ENCODE measurements at regions not wholly inside any gene's neighbourhood (a gene's known extent, or its start where the extent isn't known, plus 50 kb on each side); places are given as distances from the start of the nearest gene placed in this dataset.

GRCh38 chr1:5661196-5662085 lies 330.8 kb downstream of the NPHP4 start:
- no peak for FAIRE-seq
- Histone ChIP-seq H3K36me3 (ENCODE audit: control insufficient read depth in 2 of 3, insufficient read depth in 3 of 3, low read length in 3 of 3) (no peaks in the 10 kb centered on the region), H3K27me3 (ENCODE audit: control insufficient read depth, insufficient read depth, low read length) (no peaks in the 10 kb centered on the region), H3K9me3 (ENCODE audit: control insufficient read depth in 2 of 3, insufficient read depth in 1 of 3, low read length in 3 of 3) (no peaks in the 10 kb centered on the region), H3K9ac (ENCODE audit: low read length in 3 of 3) (no peak overlapping the region), H3K4me3 (ENCODE audit: low read length in 3 of 3) (no peak overlapping the region), H3K27ac (ENCODE audit: low read depth in 2 of 2, low read length in 2 of 2) (no peak overlapping the region), H3K4me1 (ENCODE audit: control insufficient read depth in 2 of 3, insufficient read depth in 2 of 3, low read depth in 1 of 3, low read length in 3 of 3) (no peaks in the 10 kb centered on the region)
- no peak for DNase-seq
- intact Hi-C loops (cut with DNase I), result no loop called here
- no peak for TF ChIP-seq CTCF (IDR thresholded peaks at IDR 0.05; ENCODE audit: borderline replicate concordance, extremely low read depth, insufficient read depth)

GRCh38 chr1:5660141-5660935 lies 331.9 kb downstream of the NPHP4 start:
- H3K9ac ChIP-seq (ENCODE audit: low read length in 3 of 3), result no peak overlapping the region
- no peaks in the 10 kb centered on the region for H3K9me3 ChIP-seq (ENCODE audit: control insufficient read depth in 2 of 3, insufficient read depth in 1 of 3, low read length in 3 of 3)
- no peak overlapping the region for H3K27ac ChIP-seq (ENCODE audit: low read depth in 2 of 2, low read length in 2 of 2)
- H3K27me3 ChIP-seq (ENCODE audit: control insufficient read depth, insufficient read depth, low read length), result no peaks in the 10 kb centered on the region
- no peak for FAIRE-seq
- intact Hi-C loops (cut with DNase I), result no loop called here
- no peaks in the 10 kb centered on the region for H3K36me3 ChIP-seq (ENCODE audit: control insufficient read depth in 2 of 3, insufficient read depth in 3 of 3, low read length in 3 of 3)
- no peak overlapping the region for H3K4me3 ChIP-seq (ENCODE audit: low read length in 3 of 3)
- H3K4me1 ChIP-seq (ENCODE audit: control insufficient read depth in 2 of 3, insufficient read depth in 2 of 3, low read depth in 1 of 3, low read length in 3 of 3), result no peaks in the 10 kb centered on the region
- DNase-seq, result no peak
- TF ChIP-seq CTCF (IDR thresholded peaks at IDR 0.05; ENCODE audit: borderline replicate concordance, extremely low read depth, insufficient read depth), result no peak

GRCh38 chr1:5659606-5660005 lies 332.6 kb downstream of the NPHP4 start:
- no peak for DNase-seq

More at GRCh38 chr1:5659606-5660005, 332.6 kb downstream of the NPHP4 start:
- no peaks in the 10 kb centered on the region for H3K4me1 ChIP-seq (ENCODE audit: control insufficient read depth in 2 of 3, insufficient read depth in 2 of 3, low read depth in 1 of 3, low read length in 3 of 3)
- H3K27ac ChIP-seq (ENCODE audit: low read depth in 2 of 2, low read length in 2 of 2), result no peak overlapping the region
- no peak for FAIRE-seq
- H3K9ac ChIP-seq (ENCODE audit: low read length in 3 of 3), result no peak overlapping the region
- intact Hi-C loops (cut with DNase I), result no loop called here
- H3K36me3 ChIP-seq (ENCODE audit: control insufficient read depth in 2 of 3, insufficient read depth in 3 of 3, low read length in 3 of 3), result no peaks in the 10 kb centered on the region
- no peaks in the 10 kb centered on the region for H3K9me3 ChIP-seq (ENCODE audit: control insufficient read depth in 2 of 3, insufficient read depth in 1 of 3, low read length in 3 of 3)
- no peak for TF ChIP-seq CTCF (IDR thresholded peaks at IDR 0.05; ENCODE audit: borderline replicate concordance, extremely low read depth, insufficient read depth)
- no peaks in the 10 kb centered on the region for H3K27me3 ChIP-seq (ENCODE audit: control insufficient read depth, insufficient read depth, low read length)
- H3K4me3 ChIP-seq (ENCODE audit: low read length in 3 of 3), result no peak overlapping the region
